CD8-positive, alpha-beta memory T cell (primary cell): ENCODE measurements at regions not wholly inside any gene's neighbourhood (a gene's known extent, or its start where the extent isn't known, plus 50 kb on each side); places are given as distances from the start of the nearest gene placed in this dataset.

ENCODE experiments used
- CTCF ChIA-PET: fragments of 350-600 bp; sonication (Branson Sonifier 250); formaldehyde crosslinking; loops from one replicate; lab custom pipeline; 2021; ENCODE audit warnings: antibody characterized with exemption; lab: Charles Lee
- POLR2A ChIA-PET: fragments of 350-600 bp; sonication (Branson Sonifier 250); formaldehyde crosslinking; loops from one replicate; lab custom pipeline; 2021; ENCODE audit warnings: antibody characterized with exemption; lab: Charles Lee
- DNase-seq, 5 donors: peaks; one replicate each; pipeline versions ENCODE4 v3.0.0 to v3.0.0-alpha.2; 2020 to 2022; ENCODE audit warnings: mixed read lengths in 1 of 5
- H3K27ac ChIP-seq: one replicate; pipeline ENCODE4 v1.7.0; 2013; ENCODE audit warnings: low read depth, mild to moderate bottlenecking, low read length, moderate library complexity
- H3K27me3 ChIP-seq: 2 replicates; pipeline ENCODE4 v1.7.0; 2013; ENCODE audit warnings: low read length, mild to moderate bottlenecking; ENCODE audit not compliant: insufficient read depth, poor library complexity, severe bottlenecking
- H3K36me3 ChIP-seq: 2 replicates; pipeline ENCODE4 v1.7.0; 2013; ENCODE audit warnings: mild to moderate bottlenecking, low read length, moderate library complexity; ENCODE audit not compliant: insufficient read depth
- H3K4me1 ChIP-seq: 2 replicates; pipeline ENCODE4 v1.7.0; 2013; ENCODE audit warnings: mild to moderate bottlenecking, low read length, moderate library complexity; ENCODE audit not compliant: insufficient read depth
- H3K4me3 ChIP-seq: 2 replicates; pipeline ENCODE4 v1.7.0; 2013; ENCODE audit warnings: mild to moderate bottlenecking, low read length
- H3K9me3 ChIP-seq: 2 replicates; pipeline ENCODE4 v1.7.0; 2013; ENCODE audit warnings: mild to moderate bottlenecking, low read length
- H3K27ac Mint-ChIP-seq, 8 donors: one replicate each; pipeline ENCODE4 v1.8.0; 2020 to 2021; ENCODE audit warnings: mixed read lengths in 8 of 8, mild to moderate bottlenecking in 6 of 8, inconsistent platforms in 3 of 8, moderate library complexity in 3 of 8
- H3K27me3 Mint-ChIP-seq, 2 donors: one replicate each; pipeline ENCODE4 v1.8.0; 2020 to 2021; ENCODE audit warnings: mixed read lengths in 2 of 2, mild to moderate bottlenecking in 1 of 2, moderate library complexity in 1 of 2
- H3K36me3 Mint-ChIP-seq, 3 donors: one replicate each; pipeline ENCODE4 v1.8.0; 2020 to 2021; ENCODE audit warnings: mixed read lengths in 3 of 3, inconsistent platforms in 1 of 3, mild to moderate bottlenecking in 1 of 3
- H3K4me1 Mint-ChIP-seq, 3 donors: one replicate each; pipeline ENCODE4 v1.8.0; 2020 to 2021; ENCODE audit warnings: mixed read lengths in 3 of 3, inconsistent platforms in 1 of 3, mild to moderate bottlenecking in 1 of 3
- H3K4me3 Mint-ChIP-seq, 7 donors: one replicate each; pipeline ENCODE4 v1.8.0; 2020 to 2021; ENCODE audit warnings: mixed read lengths in 7 of 7, mild to moderate bottlenecking in 6 of 7, moderate library complexity in 4 of 7, inconsistent platforms in 2 of 7
- H3K9me3 Mint-ChIP-seq, 5 donors: one replicate each; pipeline ENCODE4 v1.8.0; 2020 to 2022; ENCODE audit warnings: mixed read lengths in 5 of 5, mild to moderate bottlenecking in 3 of 5, moderate library complexity in 2 of 5, inconsistent platforms in 1 of 5

DNA sequence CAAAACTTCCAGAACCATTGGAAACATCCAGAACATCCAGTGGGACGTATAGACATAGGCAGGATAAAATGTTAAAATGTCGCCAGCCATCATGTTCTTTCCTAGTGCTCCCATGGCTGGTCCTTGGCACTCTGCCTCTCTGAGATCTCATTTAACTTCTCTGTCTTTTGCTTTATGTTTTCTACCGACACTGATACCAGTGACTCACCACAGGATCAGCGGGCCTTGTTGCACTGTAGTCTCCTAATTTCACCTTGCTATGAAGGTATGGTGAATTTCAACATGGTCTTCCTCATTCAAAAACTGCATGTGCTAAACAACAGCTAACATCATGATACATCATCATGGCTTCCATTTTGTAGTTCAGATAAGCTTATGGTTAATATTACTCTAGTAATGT is 521.0 kb upstream of the IGFBP7 start:
- H3K36me3 Mint-ChIP-seq: no peaks in the 10 kb centered on the region
- Histone ChIP-seq H3K27me3 (no peaks in the 10 kb centered on the region), H3K27ac (no peak overlapping the region), H3K36me3 (no peaks in the 10 kb centered on the region), H3K4me1 (no peaks in the 10 kb centered on the region), H3K9me3 (no peaks in the 10 kb centered on the region), H3K4me3 (no peak overlapping the region)
- H3K27me3 Mint-ChIP-seq: no peaks in the 10 kb centered on the region
- no peak overlapping the region for H3K27ac Mint-ChIP-seq
- peaks cover 5 to 19% (median 12%) of the 10 kb centered on the region in 5 donors for H3K9me3 Mint-ChIP-seq
- ChIA-PET POLR2A (no interaction called here), CTCF (no interaction called here)
- H3K4me3 Mint-ChIP-seq: no peak overlapping the region
- H3K4me1 Mint-ChIP-seq: no peaks in the 10 kb centered on the region
- DNase-seq: no peak

- Histone ChIP-seq H3K4me1 (no peaks in the 10 kb centered on the region), H3K27me3 (no peaks in the 10 kb centered on the region), H3K36me3 (no peaks in the 10 kb centered on the region), H3K4me3 (no peak overlapping the region), H3K9me3 (no peaks in the 10 kb centered on the region), H3K27ac (no peak overlapping the region)
- no peak for DNase-seq
- no peak overlapping the region for H3K4me3 Mint-ChIP-seq
- H3K4me1 Mint-ChIP-seq: no peaks in the 10 kb centered on the region
- H3K27me3 Mint-ChIP-seq: no peaks in the 10 kb centered on the region
- ChIA-PET POLR2A (no interaction called here), CTCF (no interaction called here)
- H3K36me3 Mint-ChIP-seq: no peaks in the 10 kb centered on the region
- H3K9me3 Mint-ChIP-seq: peaks cover 8 to 25% (median 16%) of the 10 kb centered on the region in 5 donors
- H3K27ac Mint-ChIP-seq: no peak overlapping the region
These were observed 517.8 kb upstream of the IGFBP7 start for GRCh38 chr4:57628004-57628403.

- no peaks in the 10 kb centered on the region for H3K9me3 ChIP-seq
- Mint-ChIP-seq H3K4me1 (no peaks in the 10 kb centered on the region), H3K36me3 (no peaks in the 10 kb centered on the region), H3K27me3 (no peaks in the 10 kb centered on the region), H3K4me3 (peak overlapping the region in 1 of 7 donors; percentile 52), H3K27ac (no peak overlapping the region), H3K9me3 (peaks cover 2 to 8% (median 3%) of the 10 kb centered on the region in 5 donors)
- ChIA-PET POLR2A (no interaction called here), CTCF (no interaction called here)
- H3K27ac ChIP-seq: no peak overlapping the region
- DNase-seq: no peak
- H3K27me3 ChIP-seq: no peaks in the 10 kb centered on the region
- H3K4me3 ChIP-seq: no peak overlapping the region
- H3K36me3 ChIP-seq: no peaks in the 10 kb centered on the region
- no peaks in the 10 kb centered on the region for H3K4me1 ChIP-seq
These were observed 504.2 kb upstream of the IGFBP7 start for GRCh38 chr4:57614257-57614932.

DNA sequence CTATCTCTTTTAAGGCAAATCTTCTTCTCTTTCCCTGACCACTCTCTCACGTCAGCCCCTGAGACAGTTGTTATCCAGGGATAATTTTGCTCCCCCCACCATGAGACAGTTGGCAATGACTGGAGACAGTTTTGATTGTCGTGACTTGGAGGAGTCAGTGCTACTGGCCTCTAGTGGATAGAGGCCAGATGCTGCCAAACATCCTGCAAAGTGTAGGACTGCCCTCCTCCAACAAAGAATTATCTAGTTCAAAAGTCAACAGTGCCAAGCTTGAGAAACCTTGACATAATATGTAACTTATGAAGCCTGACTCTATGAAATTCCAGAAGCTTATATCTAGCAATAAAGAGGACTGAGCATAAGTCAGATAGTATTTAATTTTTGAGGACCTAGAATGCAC is 502.1 kb upstream of the IGFBP7 start:
- DNase-seq: no peak
- Histone ChIP-seq H3K27me3 (no peaks in the 10 kb centered on the region), H3K9me3 (no peaks in the 10 kb centered on the region), H3K27ac (no peak overlapping the region), H3K4me3 (no peak overlapping the region), H3K4me1 (no peaks in the 10 kb centered on the region), H3K36me3 (no peaks in the 10 kb centered on the region)
- POLR2A ChIA-PET: no interaction called here
- peaks cover 2 to 4% (median 3%) of the 10 kb centered on the region in 5 donors for H3K9me3 Mint-ChIP-seq
- no peaks in the 10 kb centered on the region for H3K36me3 Mint-ChIP-seq
- H3K4me1 Mint-ChIP-seq: no peaks in the 10 kb centered on the region
- CTCF ChIA-PET: no interaction called here
- H3K27me3 Mint-ChIP-seq: peaks cover 0 to 1% of the 10 kb centered on the region in 2 donors
- H3K27ac Mint-ChIP-seq: no peak overlapping the region
- no peak overlapping the region for H3K4me3 Mint-ChIP-seq

GRCh38 chr4:57607566-57608180 is 497.5 kb upstream of the IGFBP7 start:
- POLR2A ChIA-PET: no interaction called here
- Histone ChIP-seq H3K27ac (no peak overlapping the region), H3K4me3 (no peak overlapping the region), H3K36me3 (no peaks in the 10 kb centered on the region), H3K4me1 (no peaks in the 10 kb centered on the region), H3K9me3 (no peaks in the 10 kb centered on the region), H3K27me3 (no peaks in the 10 kb centered on the region)
- DNase-seq: no peak
- Mint-ChIP-seq H3K4me3 (no peak overlapping the region), H3K9me3 (peaks cover 2 to 6% (median 4%) of the 10 kb centered on the region in 5 donors), H3K4me1 (no peaks in the 10 kb centered on the region), H3K27me3 (peaks cover 0 to 1% of the 10 kb centered on the region in 2 donors), H3K36me3 (no peaks in the 10 kb centered on the region), H3K27ac (no peak overlapping the region)
- CTCF ChIA-PET: no interaction called here

DNA sequence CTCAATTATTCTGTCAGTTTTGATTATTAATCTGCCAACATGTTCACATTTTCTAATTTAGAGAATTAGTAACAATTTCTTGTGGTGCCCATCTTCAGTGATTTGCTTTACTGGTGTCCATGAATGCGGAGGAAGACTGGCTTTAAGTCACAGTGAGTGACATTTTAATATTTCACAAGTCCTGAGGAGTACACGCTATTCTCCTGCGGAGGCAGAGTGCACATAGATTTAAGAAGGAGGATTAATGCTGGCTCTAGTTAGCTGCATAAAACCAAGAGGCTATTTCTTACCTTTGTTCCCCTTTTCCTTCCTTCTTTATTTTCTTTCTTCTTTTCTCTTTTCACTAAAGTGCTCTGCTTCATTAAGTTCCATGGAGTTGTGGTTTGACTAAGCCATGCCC is 495.2 kb upstream of the IGFBP7 start:
- no peak overlapping the region for H3K27ac ChIP-seq
- CTCF ChIA-PET: no interaction called here
- no peak for DNase-seq
- H3K36me3 ChIP-seq: no peaks in the 10 kb centered on the region
- no peak overlapping the region for H3K4me3 ChIP-seq
- H3K27me3 ChIP-seq: no peaks in the 10 kb centered on the region
- H3K27me3 Mint-ChIP-seq: peaks cover 0 to 1% of the 10 kb centered on the region in 2 donors
- POLR2A ChIA-PET: no interaction called here
- H3K4me3 Mint-ChIP-seq: no peak overlapping the region
- H3K9me3 Mint-ChIP-seq: peaks cover 2 to 9% (median 7%) of the 10 kb centered on the region in 5 donors
- H3K4me1 ChIP-seq: no peaks in the 10 kb centered on the region
- H3K4me1 Mint-ChIP-seq: no peaks in the 10 kb centered on the region
- H3K9me3 ChIP-seq: no peaks in the 10 kb centered on the region
- no peaks in the 10 kb centered on the region for H3K36me3 Mint-ChIP-seq
- no peak overlapping the region for H3K27ac Mint-ChIP-seq

- Histone ChIP-seq H3K27me3 (no peaks in the 10 kb centered on the region), H3K9me3 (no peaks in the 10 kb centered on the region), H3K27ac (no peak overlapping the region), H3K4me3 (no peak overlapping the region), H3K4me1 (no peaks in the 10 kb centered on the region), H3K36me3 (no peaks in the 10 kb centered on the region)
- peaks cover 0 to 16% (median 7%) of the 10 kb centered on the region in 5 donors for H3K9me3 Mint-ChIP-seq
- ChIA-PET CTCF (no interaction called here), POLR2A (no interaction called here)
- H3K4me3 Mint-ChIP-seq: no peak overlapping the region
- DNase-seq: no peak
- H3K27ac Mint-ChIP-seq: no peak overlapping the region
- H3K27me3 Mint-ChIP-seq: no peaks in the 10 kb centered on the region
- H3K4me1 Mint-ChIP-seq: no peaks in the 10 kb centered on the region
- no peaks in the 10 kb centered on the region for H3K36me3 Mint-ChIP-seq
These were observed 492.0 kb upstream of the IGFBP7 start for GRCh38 chr4:57602141-57602540.

- CTCF ChIA-PET: no interaction called here
- H3K9me3 ChIP-seq: no peaks in the 10 kb centered on the region
- no peaks in the 10 kb centered on the region for H3K4me1 Mint-ChIP-seq
- H3K27me3 ChIP-seq: no peaks in the 10 kb centered on the region
- no peaks in the 10 kb centered on the region for H3K36me3 ChIP-seq
- H3K4me3 Mint-ChIP-seq: no peak overlapping the region
- no peak overlapping the region for H3K27ac ChIP-seq
- no peak overlapping the region for H3K27ac Mint-ChIP-seq
- H3K9me3 Mint-ChIP-seq: peaks cover 4 to 18% (median 9%) of the 10 kb centered on the region in 5 donors
- no peaks in the 10 kb centered on the region for H3K27me3 Mint-ChIP-seq
- POLR2A ChIA-PET: no interaction called here
- H3K36me3 Mint-ChIP-seq: no peaks in the 10 kb centered on the region
- no peak for DNase-seq
- H3K4me1 ChIP-seq: no peaks in the 10 kb centered on the region
- no peak overlapping the region for H3K4me3 ChIP-seq
These were observed 480.9 kb upstream of the IGFBP7 start for GRCh38 chr4:57591073-57591472.
